ENCODE measurements at regions not wholly inside any gene's neighbourhood (a gene's known extent, or its start where the extent isn't known, plus 50 kb on each side); places are given as distances from the start of the nearest gene placed in this dataset.

GRCh38 chr1:81349194-81349965, 451.4 kb upstream of the ADGRL2 start:
- no peaks in the 10 kb centered on the region for H3K27me3 ChIP-seq (ENCODE audit: control insufficient read depth in 1 of 2, insufficient read depth in 2 of 2, low read length in 2 of 2)
- no peaks in the 10 kb centered on the region for H3K4me1 ChIP-seq (ENCODE audit: insufficient read depth, low read length)
- Mint-ChIP-seq H3K27me3 (no peaks in the 10 kb centered on the region), H3K27ac (no peak overlapping the region), H3K4me3 (no peak overlapping the region), H3K36me3 (ENCODE audit: low read depth) (no peaks in the 10 kb centered on the region), H3K4me1 (ENCODE audit: low read depth) (no peaks in the 10 kb centered on the region), H3K9me3 (peaks cover 5% of the 10 kb centered on the region)
- H3K27ac ChIP-seq (ENCODE audit: low read depth in 1 of 2, low read length in 2 of 2) = no peak overlapping the region
- H3K9me3 ChIP-seq (ENCODE audit: control insufficient read depth in 1 of 2, insufficient read depth in 1 of 2, low read length in 2 of 2) = peaks cover 0 to 4% of the 10 kb centered on the region in 2 experiments
- ChIA-PET CTCF (no interaction called here), POLR2A (no interaction called here)
- ATAC-seq (ENCODE audit: poor library complexity) = no peak
- intact Hi-C loops (cut with DNase I, micrococcal nuclease) = no loop called here
- H3K36me3 ChIP-seq (ENCODE audit: insufficient read depth, low read length) = no peaks in the 10 kb centered on the region
- no peak overlapping the region for H3K4me3 ChIP-seq (ENCODE audit: low read length)
- no peak for DNase-seq
- TF ChIP-seq CTCF (IDR thresholded peaks at IDR 0.05) = no peak

- Histone ChIP-seq H3K4me1 (ENCODE audit: insufficient read depth, low read length) (no peaks in the 10 kb centered on the region), H3K27ac (ENCODE audit: low read depth in 1 of 2, low read length in 2 of 2) (no peak overlapping the region), H3K9me3 (ENCODE audit: control insufficient read depth in 1 of 2, insufficient read depth in 1 of 2, low read length in 2 of 2) (peaks cover 0 to 10% of the 10 kb centered on the region in 2 experiments), H3K36me3 (ENCODE audit: insufficient read depth, low read length) (no peaks in the 10 kb centered on the region), H3K27me3 (ENCODE audit: control insufficient read depth in 1 of 2, insufficient read depth in 2 of 2, low read length in 2 of 2) (no peaks in the 10 kb centered on the region), H3K4me3 (ENCODE audit: low read length) (no peak overlapping the region)
- no peaks in the 10 kb centered on the region for H3K27me3 Mint-ChIP-seq
- H3K27ac Mint-ChIP-seq = no peak overlapping the region
- ChIA-PET POLR2A (no interaction called here), CTCF (no interaction called here)
- ATAC-seq (ENCODE audit: poor library complexity) (no peak), DNase-seq (no peak)
- H3K4me1 Mint-ChIP-seq (ENCODE audit: low read depth) = no peaks in the 10 kb centered on the region
- no peak for TF ChIP-seq CTCF (IDR thresholded peaks at IDR 0.05)
- no peaks in the 10 kb centered on the region for H3K36me3 Mint-ChIP-seq (ENCODE audit: low read depth)
- intact Hi-C loops (cut with DNase I, micrococcal nuclease) = no loop called here
- no peak overlapping the region for H3K4me3 Mint-ChIP-seq
- peaks cover 5% of the 10 kb centered on the region for H3K9me3 Mint-ChIP-seq
Observed at GRCh38 chr1:81345110-81345509, 455.6 kb upstream of the ADGRL2 start.

GRCh38 chr1:81340239-81340638, 460.5 kb upstream of the ADGRL2 start:
- H3K4me3 ChIP-seq (ENCODE audit: low read length) = no peak overlapping the region
- Mint-ChIP-seq H3K9me3 (no peaks in the 10 kb centered on the region), H3K36me3 (ENCODE audit: low read depth) (no peaks in the 10 kb centered on the region), H3K27me3 (no peaks in the 10 kb centered on the region), H3K4me3 (no peak overlapping the region), H3K27ac (no peak overlapping the region), H3K4me1 (ENCODE audit: low read depth) (no peaks in the 10 kb centered on the region)
- POLR2A ChIA-PET = no interaction called here
- peaks cover 0 to 14% of the 10 kb centered on the region in 2 experiments for H3K9me3 ChIP-seq (ENCODE audit: control insufficient read depth in 1 of 2, insufficient read depth in 1 of 2, low read length in 2 of 2)
- CTCF ChIA-PET = no interaction called here
- intact Hi-C loops (cut with DNase I, micrococcal nuclease) = no loop called here
- H3K27ac ChIP-seq (ENCODE audit: low read depth in 1 of 2, low read length in 2 of 2) = no peak overlapping the region
- DNase-seq (no peak), ATAC-seq (ENCODE audit: poor library complexity) (no peak)
- no peaks in the 10 kb centered on the region for H3K36me3 ChIP-seq (ENCODE audit: insufficient read depth, low read length)
- H3K27me3 ChIP-seq (ENCODE audit: control insufficient read depth in 1 of 2, insufficient read depth in 2 of 2, low read length in 2 of 2) = no peaks in the 10 kb centered on the region
- TF ChIP-seq CTCF (IDR thresholded peaks at IDR 0.05) = no peak
- H3K4me1 ChIP-seq (ENCODE audit: insufficient read depth, low read length) = no peaks in the 10 kb centered on the region
